C1 segment of cervical spinal cord (tissue), 14 donors: ENCODE measurements at regions not wholly inside any gene's neighbourhood (a gene's known extent, or its start where the extent isn't known, plus 50 kb on each side); places are given as distances from the start of the nearest gene placed in this dataset.
"Not testable (repeated sequence)": the region's sequence is repeated elsewhere in the genome, so short reads cannot be mapped to it uniquely, and the experiment has no call there.

Experiments used
- DNase-seq, 14 donors: peaks; one replicate each; lab custom pipeline; 2025; lab: John Stamatoyannopoulos, UW

DNA sequence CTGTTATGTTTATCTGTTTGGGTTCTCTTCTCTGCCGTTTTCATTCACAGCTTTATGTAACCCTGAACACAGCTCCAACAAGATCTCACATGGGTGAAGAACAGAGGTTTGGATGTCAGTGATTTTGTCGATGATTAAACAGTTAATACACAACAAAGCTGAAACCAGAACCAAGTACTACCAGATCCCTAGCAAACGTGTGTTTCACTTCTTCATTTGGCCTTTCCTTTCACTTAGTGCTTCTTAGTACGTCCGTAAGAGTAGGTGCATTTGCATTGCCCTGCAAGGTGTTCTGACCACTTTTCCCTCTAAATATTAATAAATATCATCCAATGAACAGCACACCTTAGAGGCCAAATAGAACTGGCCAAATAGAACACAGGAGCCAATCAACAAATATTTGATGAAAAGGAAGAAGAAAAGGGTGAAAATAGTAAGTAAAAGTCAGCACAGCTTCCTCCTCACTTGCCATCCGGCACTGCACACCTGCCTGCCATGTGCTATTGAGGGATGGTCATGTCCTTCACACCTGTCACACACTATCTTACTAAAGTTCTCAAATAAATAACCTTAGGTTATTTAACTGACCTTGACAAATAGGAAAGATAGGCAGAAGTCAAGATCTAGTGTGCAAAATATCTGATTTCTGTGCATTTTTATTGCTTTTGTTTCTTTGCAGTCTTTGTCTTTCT lies 252.6 kb upstream of the ANKRD30A start:
- DNase-seq = no peak

DNA sequence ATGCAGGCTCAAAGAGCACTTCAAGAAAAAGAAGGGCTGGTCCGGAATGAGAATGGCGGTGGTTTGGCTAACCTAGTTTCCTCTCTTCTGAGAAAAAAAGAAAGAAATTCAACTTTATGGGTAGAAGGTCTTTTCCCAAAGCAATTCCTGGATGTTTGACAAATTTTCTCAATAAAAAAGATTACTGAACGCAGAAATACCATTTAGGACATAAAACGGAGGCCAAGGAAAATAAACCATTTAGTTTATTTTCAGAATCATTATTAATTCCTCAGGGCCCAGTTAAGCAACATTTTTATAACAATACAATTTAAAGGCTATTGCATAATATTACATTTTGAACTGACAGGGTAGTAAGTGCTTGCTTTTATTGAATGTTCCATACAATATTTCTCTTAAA lies 284.6 kb upstream of the ANKRD30A start:
- DNase-seq = no peak

GRCh38 chr10:36837416-36837815 lies 288.0 kb upstream of the ANKRD30A start:
- DNase-seq = no peak

- DNase-seq = no peak
Observed at GRCh38 chr10:36819781-36820180, 305.6 kb upstream of the ANKRD30A start.

- no peak for DNase-seq
Observed at GRCh38 chr10:36817898-36818297, 307.5 kb upstream of the ANKRD30A start.

DNA sequence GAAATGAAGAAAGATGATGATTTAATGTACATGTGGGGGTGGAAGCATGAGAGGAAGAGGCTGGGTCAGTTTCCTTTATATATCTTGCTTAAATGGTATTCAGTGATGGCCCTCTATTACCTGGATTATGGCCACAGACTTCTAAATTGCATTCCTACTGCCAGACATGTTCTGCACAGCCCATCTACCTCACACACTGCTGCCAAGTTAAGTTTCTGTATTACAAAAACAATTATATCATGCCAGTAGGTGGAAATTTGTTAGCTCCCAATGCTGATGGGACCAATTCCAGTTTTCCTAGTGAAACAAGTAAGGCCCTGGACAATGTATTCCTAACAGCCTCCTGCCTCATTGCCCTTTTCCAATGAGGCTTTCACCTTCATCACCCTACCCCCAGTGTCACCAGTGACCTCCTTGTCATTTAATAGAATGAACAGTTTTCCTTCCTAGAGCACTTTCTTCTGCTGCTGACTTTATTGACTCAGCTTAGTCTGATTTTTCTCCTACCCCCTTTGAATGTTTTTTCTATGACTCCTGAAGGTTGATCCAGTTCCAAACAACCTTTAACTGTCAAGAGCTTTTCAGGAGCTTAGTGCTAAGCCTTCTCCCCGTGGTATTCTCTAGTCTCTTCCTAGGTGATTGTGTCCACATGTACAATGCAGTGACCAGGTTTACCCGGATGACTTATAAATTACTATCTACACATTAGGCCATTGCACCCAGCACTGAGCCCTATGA lies 316.6 kb upstream of the ANKRD30A start:
- no peak for DNase-seq

GRCh38 chr10:36803229-36803628 lies 322.2 kb upstream of the ANKRD30A start:
- no peak for DNase-seq

DNA sequence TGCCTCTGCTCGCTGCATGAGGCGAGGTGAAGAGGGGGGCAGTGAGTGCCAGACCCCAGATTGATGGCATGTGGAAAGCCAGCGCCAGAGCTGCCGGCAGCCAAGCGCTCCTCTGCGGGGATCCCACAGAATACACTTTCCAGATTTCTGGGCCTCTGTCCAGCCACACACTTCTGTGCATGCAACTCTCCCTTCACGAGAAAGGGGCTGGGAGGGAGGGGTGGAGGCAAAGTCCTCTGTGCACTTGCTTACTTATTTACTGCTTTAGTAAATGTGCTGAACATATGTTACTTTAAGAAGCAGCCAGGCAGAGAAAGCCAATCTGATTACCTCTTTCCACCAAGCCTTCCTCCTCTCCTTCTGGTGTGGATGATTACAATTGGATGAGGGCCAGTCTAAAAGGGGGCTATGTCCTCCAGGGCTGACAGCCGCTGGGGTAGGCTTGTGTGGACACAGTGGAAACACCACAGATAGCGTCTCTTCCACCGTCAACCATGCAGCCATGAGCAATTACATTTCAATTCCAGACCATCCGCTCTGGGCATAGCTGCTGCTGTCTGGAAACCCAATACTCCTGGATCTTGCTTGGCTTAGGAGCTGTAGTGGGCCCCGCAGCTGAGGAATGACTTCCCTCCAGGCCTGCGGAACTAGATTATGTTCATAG lies 322.8 kb upstream of the ANKRD30A start:
- DNase-seq = peak in 7 of 14 donors; percentile 0 to 39 (median 4)

DNA sequence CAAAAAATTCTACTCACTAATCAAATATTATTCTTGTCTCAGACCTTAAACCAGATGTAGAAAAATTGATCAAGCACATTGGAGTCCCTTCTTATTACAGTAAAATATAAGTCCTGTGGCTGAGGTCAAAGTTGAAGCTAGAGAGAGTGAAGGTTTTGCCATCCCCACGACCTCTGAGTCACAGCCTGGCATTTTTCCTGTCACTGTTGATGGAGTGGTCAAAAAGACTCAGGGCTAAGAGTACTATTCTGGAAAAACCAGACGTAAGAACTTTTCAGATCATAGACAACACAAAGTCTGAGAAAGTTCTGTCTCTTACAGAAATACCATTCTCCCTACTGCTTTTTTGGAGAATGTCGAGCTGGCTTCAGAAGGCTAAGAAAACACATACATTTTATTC lies 323.7 kb upstream of the ANKRD30A start:
- no peak for DNase-seq

DNA sequence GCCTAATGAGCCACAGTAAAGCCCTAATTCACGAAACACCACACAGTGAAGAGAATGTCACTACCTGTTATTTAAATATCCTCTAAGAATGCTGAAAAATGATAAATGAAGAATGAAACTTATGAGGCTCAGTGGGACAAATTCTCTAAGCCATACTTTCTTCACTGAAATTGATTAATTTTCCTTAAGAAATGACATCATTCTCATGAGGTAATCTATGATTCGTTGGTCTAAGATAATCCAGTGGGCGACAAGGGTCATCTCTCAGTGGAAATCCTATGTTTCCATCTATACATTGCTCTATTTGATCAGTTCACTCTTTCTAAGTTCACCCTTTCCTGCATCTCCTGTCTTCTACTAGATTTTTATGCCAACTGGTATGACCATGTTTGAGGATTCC lies 330.4 kb upstream of the ANKRD30A start:
- DNase-seq = no peak

DNA sequence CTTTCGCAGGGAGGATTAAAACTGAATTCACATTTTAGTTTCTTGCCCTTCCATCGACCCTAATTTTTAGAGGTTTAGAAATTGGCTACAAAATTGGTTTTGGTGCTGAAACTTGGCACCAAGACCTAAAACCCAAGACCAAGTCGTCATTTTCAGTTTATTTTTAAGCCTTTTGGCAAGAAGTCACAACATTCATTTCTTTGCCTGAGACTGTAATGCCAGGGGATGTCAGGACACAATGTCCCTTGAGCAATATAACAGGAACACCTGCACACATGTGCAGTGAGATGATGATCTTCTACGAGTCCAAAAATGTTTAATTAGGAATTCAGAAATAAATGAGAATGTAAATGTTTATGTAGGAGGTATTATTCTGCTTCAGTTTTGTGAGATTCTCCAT lies 335.4 kb upstream of the ANKRD30A start:
- no peak for DNase-seq

DNA sequence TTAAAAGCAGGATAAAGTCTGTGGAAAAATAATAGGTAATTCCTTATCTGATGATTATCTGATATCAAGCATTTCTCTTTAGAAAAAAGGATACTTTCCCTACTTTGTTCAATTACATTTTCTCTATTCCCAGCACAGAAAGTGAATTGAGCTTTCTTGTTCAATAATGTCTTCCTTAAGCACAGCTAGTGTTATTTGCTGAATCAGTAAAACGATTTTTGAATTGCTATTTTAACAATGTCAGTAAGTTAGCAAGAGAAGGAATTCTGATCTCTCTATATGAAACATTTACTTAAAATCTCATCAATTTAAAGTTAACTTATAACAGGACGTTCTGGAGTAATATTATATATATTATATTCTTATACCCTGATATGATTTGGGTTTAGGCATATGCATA lies 337.2 kb upstream of the ANKRD30A start:
- DNase-seq = no peak

DNA sequence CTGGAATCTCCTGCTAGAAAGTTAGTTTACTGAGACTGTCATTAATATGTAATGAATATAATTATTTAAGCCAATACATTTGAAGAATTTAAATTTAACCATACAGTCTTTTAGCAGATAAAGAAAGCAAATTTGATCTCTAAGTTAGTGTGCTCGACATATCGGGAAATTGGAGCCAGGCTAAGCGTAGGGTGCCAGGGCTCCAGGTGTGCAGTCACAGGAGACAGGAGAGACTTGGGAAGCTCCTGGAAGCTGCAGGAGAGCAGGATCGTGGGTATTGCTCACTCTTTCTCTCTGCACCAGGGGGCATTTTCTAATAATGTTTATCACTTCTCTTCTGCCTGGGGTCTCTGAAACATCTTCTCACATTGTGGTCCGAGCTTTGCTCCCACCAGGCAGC lies 342.0 kb upstream of the ANKRD30A start:
- no peak for DNase-seq

GRCh38 chr10:36781570-36781969 lies 343.8 kb upstream of the ANKRD30A start:
- no peak for DNase-seq

DNA sequence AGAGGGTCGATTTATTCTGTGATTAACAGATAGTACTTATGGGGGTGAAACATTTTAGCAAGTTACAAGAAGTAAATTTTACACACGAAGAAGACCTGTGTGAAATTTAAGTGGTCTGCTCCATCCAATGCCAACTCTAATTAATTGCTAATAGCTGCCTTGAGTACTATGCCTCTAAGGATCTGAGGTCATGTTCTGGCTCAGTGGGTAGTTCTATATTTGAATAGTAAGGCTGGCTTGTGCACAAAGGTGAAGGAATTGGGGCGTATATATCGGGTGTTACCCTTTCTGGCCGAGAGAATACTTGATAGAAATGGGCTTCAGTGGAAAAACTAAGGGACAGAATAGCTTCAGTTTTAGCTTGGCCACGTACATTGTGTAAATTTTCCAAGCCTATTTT lies 345.2 kb upstream of the ANKRD30A start:
- no peak for DNase-seq

- peak in 7 of 14 donors; percentile 0 to 54 (median 2) for DNase-seq
Observed at GRCh38 chr10:36779238-36779846, 346.1 kb upstream of the ANKRD30A start.

DNA sequence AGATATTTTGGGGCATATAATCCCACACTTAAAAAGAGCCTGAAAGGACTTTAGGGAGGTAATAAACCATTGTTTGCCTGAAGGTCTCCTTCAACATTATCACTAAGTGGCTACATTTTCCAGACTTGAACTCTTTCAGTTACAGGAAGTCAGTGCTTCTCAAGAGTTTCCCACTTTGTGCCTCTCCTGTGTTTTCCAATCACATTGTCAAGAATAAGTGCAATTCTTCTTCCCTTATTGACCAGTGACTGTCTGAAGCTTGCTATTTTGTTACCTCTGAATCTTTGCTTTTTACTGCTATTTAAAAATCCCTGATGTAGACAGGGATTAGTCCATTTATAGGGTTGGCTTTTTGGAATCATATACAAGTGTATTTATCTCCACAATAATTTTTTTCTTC lies 346.7 kb upstream of the ANKRD30A start:
- no peak for DNase-seq

DNA sequence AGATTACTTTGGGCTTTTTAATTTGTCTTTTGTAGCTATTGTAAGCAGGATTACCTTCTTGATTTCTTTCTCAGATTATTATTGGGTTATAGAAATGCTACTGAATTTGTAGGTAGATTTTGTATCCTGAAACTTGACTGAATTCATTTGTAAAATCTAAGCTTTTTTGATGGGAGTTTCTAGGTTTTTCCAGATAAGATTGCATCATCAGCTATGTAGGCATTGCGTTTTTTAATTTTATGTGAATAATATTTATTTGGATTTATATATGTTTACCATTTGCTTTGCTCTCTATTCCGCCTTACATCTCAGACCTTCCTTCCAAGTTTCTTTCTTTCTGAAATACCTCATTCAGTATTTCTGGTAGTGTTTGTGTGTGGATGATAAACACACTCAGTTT lies 351.7 kb upstream of the ANKRD30A start:
- DNase-seq = no peak

DNA sequence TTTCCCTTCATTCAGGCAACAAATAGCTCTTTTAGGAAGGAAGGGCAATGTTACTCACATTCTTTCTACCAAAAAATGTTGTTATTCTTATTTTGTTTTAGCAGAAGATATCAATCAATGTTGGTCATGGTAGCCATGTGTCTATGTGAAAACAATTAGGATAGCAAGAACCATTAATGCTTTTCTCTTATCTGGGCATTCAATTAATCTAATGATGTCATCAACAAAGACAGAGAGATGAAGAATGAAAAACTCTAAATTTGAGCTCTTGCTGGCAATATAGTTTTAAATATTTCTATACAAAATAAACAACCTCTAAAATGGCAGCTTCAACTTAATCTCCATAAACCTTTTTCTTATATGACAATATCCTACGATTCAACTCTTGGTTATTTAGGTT lies 353.7 kb upstream of the ANKRD30A start:
- DNase-seq = no peak

DNA sequence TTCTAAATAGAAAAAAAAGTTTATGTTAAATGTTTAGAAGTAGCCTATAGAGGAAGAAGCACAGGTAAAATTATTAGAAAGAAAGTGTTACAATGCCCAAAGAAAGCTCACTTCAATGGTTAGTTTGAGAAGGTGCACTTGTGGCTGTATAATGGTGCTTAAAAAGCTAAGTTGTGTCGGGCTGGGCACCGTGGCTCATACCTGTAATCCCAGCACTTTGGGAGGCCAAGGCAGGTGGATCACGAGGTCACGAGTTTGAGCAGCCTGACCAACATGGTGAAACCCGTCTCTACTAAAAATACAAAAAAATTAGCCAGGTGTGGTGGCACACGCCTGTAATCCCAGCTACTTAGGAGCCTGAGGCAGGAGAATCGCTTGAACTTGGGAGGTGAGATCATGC lies 355.7 kb upstream of the ANKRD30A start:
- DNase-seq = not testable (repeated sequence)

DNA sequence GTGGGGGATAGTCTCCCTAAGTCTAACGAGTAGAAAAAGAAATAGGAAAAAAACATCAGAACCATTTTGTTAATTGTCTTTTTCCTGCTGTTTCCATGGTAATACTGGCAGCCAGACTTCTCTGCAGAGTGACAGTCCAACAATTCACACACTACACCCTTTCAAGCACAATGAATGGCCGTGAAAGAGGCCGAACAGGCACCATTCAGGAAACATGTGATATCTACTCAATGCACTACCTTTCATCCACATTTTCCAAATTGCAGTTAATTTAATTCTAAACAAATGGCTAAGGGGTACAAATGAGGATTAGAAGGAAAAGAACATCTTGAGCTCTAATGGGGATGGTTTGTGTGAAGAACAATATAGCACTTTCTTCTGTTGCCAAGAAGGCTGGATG lies 358.5 kb upstream of the ANKRD30A start:
- DNase-seq = peak in 9 of 14 donors; percentile 2 to 24 (median 7)

GRCh38 chr10:36766415-36766810 lies 359.0 kb upstream of the ANKRD30A start:
- DNase-seq = no peak
